Hepatocyte (in vitro differentiated cells): ENCODE measurements at regions not wholly inside any gene's neighbourhood (a gene's known extent, or its start where the extent isn't known, plus 50 kb on each side); places are given as distances from the start of the nearest gene placed in this dataset.

Source experiments
- DNase-seq: peaks from one replicate; pipeline ENCODE4 v3.0.0-alpha.2; 2016; ENCODE audit warnings: low spot score
- H2AFZ ChIP-seq: fragments of 200-600 bp; sonication (generic); 2 replicates; pipeline ENCODE4 v1.6.0; 2016; ENCODE audit warnings: antibody characterized with exemption, mild to moderate bottlenecking
- H3K27ac ChIP-seq: fragments of 200-600 bp; sonication (generic); 2 replicates; pipeline ENCODE4 v1.5.1; 2016; ENCODE audit warnings: mild to moderate bottlenecking
- H3K27me3 ChIP-seq: fragments of 200-600 bp; sonication (generic); 2 replicates; pipeline ENCODE4 v1.6.1; 2016
- H3K36me3 ChIP-seq: fragments of 200-600 bp; sonication (generic); replicated peaks from 2 replicates; pipeline ENCODE4 v1.5.1; 2016; ENCODE audit warnings: low read depth; ENCODE audit not compliant: insufficient read depth
- H3K4me1 ChIP-seq: fragments of 200-600 bp; sonication (generic); 2 replicates; pipeline ENCODE4 v1.5.1; 2016; ENCODE audit warnings: mild to moderate bottlenecking, moderate library complexity; ENCODE audit not compliant: insufficient read depth
- H3K4me2 ChIP-seq: fragments of 200-600 bp; sonication (generic); 2 replicates; pipeline ENCODE4 v1.6.0; 2016
- H3K4me3 ChIP-seq: fragments of 200-600 bp; sonication (generic); 2 replicates; pipeline ENCODE4 v1.5.1; 2016; ENCODE audit warnings: mild to moderate bottlenecking
- H3K79me2 ChIP-seq: fragments of 200-600 bp; sonication (generic); 2 replicates; pipeline ENCODE4 v1.6.0; 2017; ENCODE audit warnings: mild to moderate bottlenecking
- H3K9me2 ChIP-seq: fragments of 200-600 bp; sonication (generic); replicated peaks from 2 replicates; pipeline ENCODE4 v1.6.0; 2017; ENCODE audit warnings: mild to moderate bottlenecking; ENCODE audit not compliant: insufficient read depth
- H3K9me3 ChIP-seq: fragments of 200-600 bp; sonication (generic); 2 replicates; pipeline ENCODE4 v1.5.1; 2016; ENCODE audit warnings: low read depth, mild to moderate bottlenecking
- H4K20me1 ChIP-seq: fragments of 200-600 bp; sonication (generic); 2 replicates; pipeline ENCODE4 v1.6.0; 2016; ENCODE audit warnings: mild to moderate bottlenecking; ENCODE audit not compliant: insufficient read depth, poor library complexity, severe bottlenecking
- CTCF ChIP-seq: fragments of 200-600 bp; sonication (generic); IDR thresholded peaks from 2 replicates; pipeline ENCODE4 v1.5.1; 2016; ENCODE audit warnings: antibody characterized with exemption, mild to moderate bottlenecking; ENCODE audit not compliant: poor library complexity
- EZH2 ChIP-seq: fragments of 200-600 bp; sonication (generic); IDR thresholded peaks from 2 replicates; pipeline ENCODE4 v1.6.1; 2016; ENCODE audit warnings: antibody characterized with exemption, mild to moderate bottlenecking, borderline replicate concordance
- EZH2phosphoT487 ChIP-seq: fragments of 200-600 bp; sonication (generic); IDR thresholded peaks from one replicate; pipeline ENCODE4 v1.6.1; 2018; ENCODE audit warnings: antibody characterized with exemption, mild to moderate bottlenecking, low read depth, moderate library complexity; ENCODE audit not compliant: unreplicated experiment, severe bottlenecking
- WGBS: methylation state at CpG from one replicate; pipeline ENCODE4 v1.1.6; 2016; ENCODE audit warnings: low lambda C conversion rate; ENCODE audit errors: missing lambda C conversion rate; 5-methylcytosine and 5-hydroxymethylcytosine counted together

- no peak overlapping the region for H3K4me3 ChIP-seq
- no peak overlapping the region for H2AFZ ChIP-seq
- H3K9me2 ChIP-seq = no peaks in the 10 kb centered on the region
- no peaks in the 10 kb centered on the region for H3K36me3 ChIP-seq
- no peak for DNase-seq
- no peak overlapping the region for H3K27ac ChIP-seq
- no peaks in the 10 kb centered on the region for H4K20me1 ChIP-seq
- no peak overlapping the region for H3K4me2 ChIP-seq
- no peaks in the 10 kb centered on the region for H3K4me1 ChIP-seq
- H3K9me3 ChIP-seq = no peaks in the 10 kb centered on the region
- TF ChIP-seq EZH2 = no peak
- TF ChIP-seq CTCF = no peak
- no peak for TF ChIP-seq EZH2phosphoT487
- no peaks in the 10 kb centered on the region for H3K27me3 ChIP-seq
- no peaks in the 10 kb centered on the region for H3K79me2 ChIP-seq
- 48% methylated on average over 3 of the region's 3 CpGs for WGBS
These were observed 1109.2 kb downstream of the RAPGEF2 start for GRCh38 chr4:160212078-160212477.

- Histone ChIP-seq H3K27me3 (no peaks in the 10 kb centered on the region), H3K79me2 (no peaks in the 10 kb centered on the region), H3K36me3 (no peaks in the 10 kb centered on the region), H2AFZ (no peak overlapping the region), H3K9me2 (no peaks in the 10 kb centered on the region), H3K4me2 (no peak overlapping the region), H3K9me3 (no peaks in the 10 kb centered on the region), H3K4me3 (no peak overlapping the region), H3K4me1 (no peaks in the 10 kb centered on the region), H3K27ac (no peak overlapping the region), H4K20me1 (no peaks in the 10 kb centered on the region)
- TF ChIP-seq EZH2 (no peak), EZH2phosphoT487 (no peak), CTCF (no peak)
- 5% methylated on average over 1 of the region's 1 CpG for WGBS
- DNase-seq = no peak
These were observed 1110.5 kb downstream of the RAPGEF2 start for GRCh38 chr4:160213366-160213765.

GRCh38 chr4:160217352-160217751 is 1114.5 kb downstream of the RAPGEF2 start:
- no peaks in the 10 kb centered on the region for H3K27me3 ChIP-seq
- no peaks in the 10 kb centered on the region for H3K9me2 ChIP-seq
- H3K4me2 ChIP-seq = no peak overlapping the region
- DNase-seq = no peak
- H3K9me3 ChIP-seq = no peaks in the 10 kb centered on the region
- 87% methylated on average over 1 of the region's 1 CpG for WGBS
- no peaks in the 10 kb centered on the region for H4K20me1 ChIP-seq
- H3K27ac ChIP-seq = no peak overlapping the region
- no peaks in the 10 kb centered on the region for H3K36me3 ChIP-seq
- no peaks in the 10 kb centered on the region for H3K79me2 ChIP-seq
- no peak for TF ChIP-seq EZH2phosphoT487
- TF ChIP-seq EZH2 = no peak
- no peak for TF ChIP-seq CTCF
- no peaks in the 10 kb centered on the region for H3K4me1 ChIP-seq
- H2AFZ ChIP-seq = no peak overlapping the region
- no peak overlapping the region for H3K4me3 ChIP-seq

GRCh38 chr4:160224049-160224448 is 1121.2 kb downstream of the RAPGEF2 start:
- Histone ChIP-seq H3K9me2 (no peaks in the 10 kb centered on the region), H3K27ac (no peak overlapping the region), H4K20me1 (no peaks in the 10 kb centered on the region), H2AFZ (no peak overlapping the region), H3K79me2 (no peaks in the 10 kb centered on the region), H3K4me3 (no peak overlapping the region), H3K27me3 (no peaks in the 10 kb centered on the region), H3K9me3 (no peaks in the 10 kb centered on the region), H3K36me3 (no peaks in the 10 kb centered on the region), H3K4me2 (no peak overlapping the region), H3K4me1 (no peaks in the 10 kb centered on the region)
- 94% methylated on average over 3 of the region's 3 CpGs for WGBS
- DNase-seq = no peak
- TF ChIP-seq EZH2phosphoT487 (no peak), CTCF (no peak), EZH2 (no peak)
